Esophagus muscularis mucosa (tissue), 4 donors: ENCODE measurements at regions not wholly inside any gene's neighbourhood (a gene's known extent, or its start where the extent isn't known, plus 50 kb on each side); places are given as distances from the start of the nearest gene placed in this dataset.

Experiments
- EP300 ChIP-seq: sonication (generic); formaldehyde crosslinking; IDR thresholded peaks from one replicate; pipeline ENCODE4 v1.6.1; 2017; ENCODE audit warnings: antibody characterized with exemption
- POLR2A ChIP-seq: fragments of 450-650 bp; IDR thresholded peaks from one replicate; pipeline ENCODE4 v1.6.1; 2017; ENCODE audit warnings: antibody characterized with exemption, moderate library complexity, mild to moderate bottlenecking, low read depth
- POLR2AphosphoS5 ChIP-seq, 2 donors: sonication (generic); formaldehyde crosslinking; IDR thresholded peaks; one replicate each; pipeline ENCODE4 v1.6.1; 2017; ENCODE audit warnings: antibody characterized with exemption in 2 of 2
- TF ChIP-seq, protein P1 (sequence below), 3 experiments: fragments of 200-600 bp in 2 of 3; fragments of 450-650 bp in 1 of 3; sonication (generic) in 2 of 3; IDR thresholded peaks; one replicate each; pipeline ENCODE4 v1.5.1; 2017 to 2019; ENCODE audit warnings: antibody characterized with exemption in 3 of 3, mild to moderate bottlenecking in 2 of 3, moderate library complexity in 1 of 3

- TF ChIP-seq EP300 (no peak), POLR2AphosphoS5 (IDR thresholded peaks at IDR 0.05) (no peak), POLR2A (no peak)
- TF ChIP-seq, protein P1, sequence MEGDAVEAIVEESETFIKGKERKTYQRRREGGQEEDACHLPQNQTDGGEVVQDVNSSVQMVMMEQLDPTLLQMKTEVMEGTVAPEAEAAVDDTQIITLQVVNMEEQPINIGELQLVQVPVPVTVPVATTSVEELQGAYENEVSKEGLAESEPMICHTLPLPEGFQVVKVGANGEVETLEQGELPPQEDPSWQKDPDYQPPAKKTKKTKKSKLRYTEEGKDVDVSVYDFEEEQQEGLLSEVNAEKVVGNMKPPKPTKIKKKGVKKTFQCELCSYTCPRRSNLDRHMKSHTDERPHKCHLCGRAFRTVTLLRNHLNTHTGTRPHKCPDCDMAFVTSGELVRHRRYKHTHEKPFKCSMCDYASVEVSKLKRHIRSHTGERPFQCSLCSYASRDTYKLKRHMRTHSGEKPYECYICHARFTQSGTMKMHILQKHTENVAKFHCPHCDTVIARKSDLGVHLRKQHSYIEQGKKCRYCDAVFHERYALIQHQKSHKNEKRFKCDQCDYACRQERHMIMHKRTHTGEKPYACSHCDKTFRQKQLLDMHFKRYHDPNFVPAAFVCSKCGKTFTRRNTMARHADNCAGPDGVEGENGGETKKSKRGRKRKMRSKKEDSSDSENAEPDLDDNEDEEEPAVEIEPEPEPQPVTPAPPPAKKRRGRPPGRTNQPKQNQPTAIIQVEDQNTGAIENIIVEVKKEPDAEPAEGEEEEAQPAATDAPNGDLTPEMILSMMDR (IDR thresholded peaks at IDR 0.05), result no peak
Measured at GRCh38 chr13:72101768-72102400, 234.9 kb upstream of the DACH1 start.
